ENCODE measurements at regions not wholly inside any gene's neighbourhood (a gene's known extent, or its start where the extent isn't known, plus 50 kb on each side); places are given as distances from the start of the nearest gene placed in this dataset.

GRCh38 chr1:166699613-166700012 is 139.7 kb upstream of the POGK start:
- no peak overlapping the region for H3K27ac ChIP-seq
- POLR2A ChIA-PET (ENCODE audit: low non-redundant PET), result no interaction called here
- TF ChIP-seq CTCF (conservative IDR thresholded peaks at IDR 0.05; ENCODE audit: low read depth), result no peak
- no peak for DNase-seq (ENCODE audit: low spot score)
- CTCF ChIA-PET, result interaction anchor here (0.7 kb wide), 1 partner anchor 1308 kb away, joined by 5 read pairs; no protein-coding TSS in a partner anchor

GRCh38 chr1:166700696-166701095 is 138.6 kb upstream of the POGK start:
- TF ChIP-seq CTCF (conservative IDR thresholded peaks at IDR 0.05; ENCODE audit: low read depth), result no peak
- CTCF ChIA-PET, result no interaction called here

GRCh38 chr1:166701603-166702100 is 137.6 kb upstream of the POGK start:
- ChIA-PET POLR2A (ENCODE audit: low non-redundant PET) (no interaction called here), CTCF (interaction anchor here (0.6 kb wide), 1 partner anchor 1189 kb away, joined by 3 read pairs; no protein-coding TSS in a partner anchor)
- no peak for DNase-seq (ENCODE audit: low spot score)
- no peak overlapping the region for H3K27ac ChIP-seq
- TF ChIP-seq CTCF (conservative IDR thresholded peaks at IDR 0.05; ENCODE audit: low read depth), result no peak

More at GRCh38 chr1:166700696-166701095, 138.6 kb upstream of the POGK start:
- POLR2A ChIA-PET (ENCODE audit: low non-redundant PET), result no interaction called here
- DNase-seq (ENCODE audit: low spot score), result no peak
- H3K27ac ChIP-seq, result no peak overlapping the region

GRCh38 chr1:166703141-166703540 is 136.1 kb upstream of the POGK start:
- H3K27ac ChIP-seq, result no peak overlapping the region
- DNase-seq (ENCODE audit: low spot score), result no peak
- CTCF ChIA-PET, result no interaction called here
- TF ChIP-seq CTCF (conservative IDR thresholded peaks at IDR 0.05; ENCODE audit: low read depth), result no peak
- POLR2A ChIA-PET (ENCODE audit: low non-redundant PET), result no interaction called here

- no peak overlapping the region for H3K27ac ChIP-seq
- POLR2A ChIA-PET (ENCODE audit: low non-redundant PET), result no interaction called here
- no peak for TF ChIP-seq CTCF (conservative IDR thresholded peaks at IDR 0.05; ENCODE audit: low read depth)
- CTCF ChIA-PET, result no interaction called here
- no peak for DNase-seq (ENCODE audit: low spot score)
Measured at GRCh38 chr1:166703726-166704462, 135.4 kb upstream of the POGK start.

- DNase-seq (ENCODE audit: low spot score), result no peak
- TF ChIP-seq CTCF (conservative IDR thresholded peaks at IDR 0.05; ENCODE audit: low read depth), result no peak
- no peak overlapping the region for H3K27ac ChIP-seq
- ChIA-PET POLR2A (ENCODE audit: low non-redundant PET) (no interaction called here), CTCF (no interaction called here)
Measured at GRCh38 chr1:166705376-166706289, 133.6 kb upstream of the POGK start.

All from RWPE1 (cell line).